Caco-2 (cell line): ENCODE measurements at regions not wholly inside any gene's neighbourhood (a gene's known extent, or its start where the extent isn't known, plus 50 kb on each side); places are given as distances from the start of the nearest gene placed in this dataset.

Experiments
- BruUV-seq: library from RNA; stranded (reverse); fragments of 400-500 nt; replicated peaks from 2 replicates; lab custom pipeline; 2021; lab: Mats Ljungman, UMichigan
- CTCF ChIA-PET: fragments of 300-600 bp; sonication (Branson Sonifier 250); formaldehyde crosslinking; loops from one replicate; lab custom pipeline; 2022; ENCODE audit warnings: antibody characterized with exemption; lab: Charles Lee
- POLR2A ChIA-PET: fragments of 300-600 bp; sonication (Branson Sonifier 250); formaldehyde crosslinking; loops from one replicate; lab custom pipeline; 2022; ENCODE audit warnings: antibody characterized with exemption; lab: Charles Lee
- DNase-seq, 2 experiments: peaks; one replicate each; pipeline versions ENCODE4 v3.0.0 to v3.0.0-alpha.2; 2020 to 2022
- H3K27me3 ChIP-seq: replicated peaks from 2 replicates; pipeline ENCODE4 v1.6.0; 2011; ENCODE audit warnings: low read length; ENCODE audit not compliant: control insufficient read depth, insufficient read depth
- H3K36me3 ChIP-seq: 2 replicates; pipeline ENCODE4 v1.5.1; 2011; ENCODE audit warnings: low read length; ENCODE audit not compliant: control insufficient read depth, insufficient read depth
- H3K4me1 ChIP-seq: fragments of 250-450 bp; sonication (Bioruptor Pico); 2 replicates; pipeline ENCODE4 v1.5.1; 2020; ENCODE audit warnings: mild to moderate bottlenecking
- H3K4me3 ChIP-seq: 2 replicates; pipeline ENCODE4 v1.5.1; 2011; ENCODE audit warnings: low read depth, mild to moderate bottlenecking, control low read depth, low read length
- H3K9me3 ChIP-seq: fragments of 250-450 bp; sonication (Bioruptor Pico); 2 replicates; pipeline ENCODE4 v1.5.1; 2020; ENCODE audit warnings: mild to moderate bottlenecking, moderate library complexity
- H3K27ac Mint-ChIP-seq: one replicate; pipeline ENCODE4 v1.8.0; 2022; ENCODE audit warnings: mixed read lengths; ENCODE audit not compliant: unreplicated experiment
- H3K27me3 Mint-ChIP-seq: one replicate; pipeline ENCODE4 v1.8.0; 2022; ENCODE audit warnings: mixed read lengths; ENCODE audit not compliant: insufficient read depth, unreplicated experiment
- H3K36me3 Mint-ChIP-seq: one replicate; pipeline ENCODE4 v1.8.0; 2022; ENCODE audit warnings: mild to moderate bottlenecking, mixed read lengths; ENCODE audit not compliant: insufficient read depth, unreplicated experiment
- H3K4me1 Mint-ChIP-seq: one replicate; pipeline ENCODE4 v1.8.0; 2022; ENCODE audit warnings: low read depth, mixed read lengths; ENCODE audit not compliant: unreplicated experiment
- H3K4me3 Mint-ChIP-seq: one replicate; pipeline ENCODE4 v1.8.0; 2022; ENCODE audit warnings: mild to moderate bottlenecking, moderate library complexity, mixed read lengths; ENCODE audit not compliant: unreplicated experiment
- H3K9me3 Mint-ChIP-seq: one replicate; pipeline ENCODE4 v1.8.0; 2022; ENCODE audit warnings: mixed read lengths; ENCODE audit not compliant: unreplicated experiment
- intact Hi-C: fragments of 100-400 bp; cut with micrococcal nuclease; formaldehyde crosslinking; loops from one replicate; pipeline ENCODE4 v1.10.0; 2022; ENCODE audit not compliant: unreplicated experiment
- TF ChIP-seq, protein P1 (sequence below), 2 experiments: fragments of 200-600 bp in 1 of 2; IDR thresholded peaks; 1 replicate in 1 of 2; 2 replicates in 1 of 2; pipeline versions ENCODE4 v1.5.1 to v1.8.0; 2011 to 2022; ENCODE audit warnings: antibody characterized with exemption in 1 of 2, control low read depth in 1 of 2, inconsistent platforms in 1 of 2, low read depth in 1 of 2, low read length in 1 of 2, mild to moderate bottlenecking in 1 of 2, moderate library complexity in 1 of 2; ENCODE audit not compliant: insufficient read depth in 1 of 2, severe bottlenecking in 1 of 2, unreplicated experiment in 1 of 2

DNA sequence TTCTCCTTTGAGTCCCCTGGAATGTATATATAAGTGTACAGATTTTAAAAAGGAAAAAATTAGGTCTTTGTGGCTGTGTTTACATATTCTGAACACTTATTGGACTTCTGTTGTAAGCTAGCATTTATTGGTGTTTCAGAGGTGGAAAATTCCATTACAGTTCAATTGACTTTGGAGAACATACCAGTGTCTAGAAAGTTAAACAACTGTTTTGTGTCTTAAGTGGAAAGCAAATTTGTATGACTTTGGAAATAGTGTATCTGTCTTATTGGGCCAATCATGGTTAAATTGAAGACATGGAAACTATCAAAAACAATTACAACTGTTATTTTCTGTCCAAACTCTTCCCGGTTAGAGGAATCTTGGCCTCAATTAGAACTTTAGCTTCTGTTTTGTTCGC lies 265.0 kb upstream of the C2CD4B start:
- no peaks in the 10 kb centered on the region for H3K9me3 Mint-ChIP-seq
- TF ChIP-seq, protein P1, sequence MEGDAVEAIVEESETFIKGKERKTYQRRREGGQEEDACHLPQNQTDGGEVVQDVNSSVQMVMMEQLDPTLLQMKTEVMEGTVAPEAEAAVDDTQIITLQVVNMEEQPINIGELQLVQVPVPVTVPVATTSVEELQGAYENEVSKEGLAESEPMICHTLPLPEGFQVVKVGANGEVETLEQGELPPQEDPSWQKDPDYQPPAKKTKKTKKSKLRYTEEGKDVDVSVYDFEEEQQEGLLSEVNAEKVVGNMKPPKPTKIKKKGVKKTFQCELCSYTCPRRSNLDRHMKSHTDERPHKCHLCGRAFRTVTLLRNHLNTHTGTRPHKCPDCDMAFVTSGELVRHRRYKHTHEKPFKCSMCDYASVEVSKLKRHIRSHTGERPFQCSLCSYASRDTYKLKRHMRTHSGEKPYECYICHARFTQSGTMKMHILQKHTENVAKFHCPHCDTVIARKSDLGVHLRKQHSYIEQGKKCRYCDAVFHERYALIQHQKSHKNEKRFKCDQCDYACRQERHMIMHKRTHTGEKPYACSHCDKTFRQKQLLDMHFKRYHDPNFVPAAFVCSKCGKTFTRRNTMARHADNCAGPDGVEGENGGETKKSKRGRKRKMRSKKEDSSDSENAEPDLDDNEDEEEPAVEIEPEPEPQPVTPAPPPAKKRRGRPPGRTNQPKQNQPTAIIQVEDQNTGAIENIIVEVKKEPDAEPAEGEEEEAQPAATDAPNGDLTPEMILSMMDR (IDR thresholded peaks at IDR 0.05; ENCODE audit: insufficient read depth in 1 of 2, low read depth in 1 of 2, low read length in 1 of 2, severe bottlenecking in 1 of 2, unreplicated experiment in 1 of 2) = no peak
- no peak overlapping the region for H3K4me3 Mint-ChIP-seq
- peaks cover 19% of the 10 kb centered on the region for H3K36me3 Mint-ChIP-seq
- Histone ChIP-seq H3K27me3 (no peaks in the 10 kb centered on the region), H3K36me3 (no peaks in the 10 kb centered on the region; the same call in 1 of the 2 replicates), H3K9me3 (no peaks in the 10 kb centered on the region), H3K4me3 (no peak overlapping the region), H3K4me1 (peaks cover 55% of the 10 kb centered on the region)
- peaks cover 24% of the 10 kb centered on the region for H3K4me1 Mint-ChIP-seq
- intact Hi-C loops = no loop called here
- BruUV-seq = no TSS peak
- no peaks in the 10 kb centered on the region for H3K27me3 Mint-ChIP-seq
- H3K27ac Mint-ChIP-seq = peak overlapping the region; percentile 82
- ChIA-PET CTCF (no interaction called here), POLR2A (no interaction called here)
- DNase-seq = no peak

DNA sequence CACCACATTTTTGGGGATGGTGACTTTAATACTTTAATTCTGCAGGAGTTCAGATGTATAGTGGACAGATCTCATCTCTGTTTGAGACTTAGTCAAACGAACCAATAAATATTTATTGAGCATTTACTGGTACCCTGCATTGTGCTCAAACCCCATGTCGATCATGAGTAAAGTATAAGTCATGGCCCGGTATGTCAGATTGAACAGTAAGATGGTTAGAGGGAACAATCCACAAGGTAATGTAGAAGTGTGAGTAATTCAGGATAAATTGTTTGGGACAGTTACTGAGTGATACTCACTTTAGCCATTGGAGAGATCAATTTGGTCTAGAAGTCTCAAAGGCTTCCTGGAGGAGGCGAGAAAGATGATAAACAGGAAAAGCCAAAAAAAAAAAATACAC lies 265.5 kb upstream of the C2CD4B start:
- no TSS peak for BruUV-seq
- Mint-ChIP-seq H3K27me3 (no peaks in the 10 kb centered on the region), H3K4me1 (peaks cover 24% of the 10 kb centered on the region), H3K27ac (peak overlapping the region; percentile 82), H3K4me3 (peak overlapping the region; percentile 8), H3K36me3 (peaks cover 19% of the 10 kb centered on the region), H3K9me3 (no peaks in the 10 kb centered on the region)
- Histone ChIP-seq H3K4me1 (peaks cover 55% of the 10 kb centered on the region), H3K9me3 (no peaks in the 10 kb centered on the region), H3K4me3 (no peak overlapping the region), H3K36me3 (no peaks in the 10 kb centered on the region; the same call in 1 of the 2 replicates), H3K27me3 (no peaks in the 10 kb centered on the region)
- TF ChIP-seq, protein P1 (IDR thresholded peaks at IDR 0.05; ENCODE audit: insufficient read depth in 1 of 2, low read depth in 1 of 2, low read length in 1 of 2, severe bottlenecking in 1 of 2, unreplicated experiment in 1 of 2) = no peak
- DNase-seq = no peak
- intact Hi-C loops = no loop called here
- POLR2A ChIA-PET = no interaction called here
- CTCF ChIA-PET = no interaction called here

DNA sequence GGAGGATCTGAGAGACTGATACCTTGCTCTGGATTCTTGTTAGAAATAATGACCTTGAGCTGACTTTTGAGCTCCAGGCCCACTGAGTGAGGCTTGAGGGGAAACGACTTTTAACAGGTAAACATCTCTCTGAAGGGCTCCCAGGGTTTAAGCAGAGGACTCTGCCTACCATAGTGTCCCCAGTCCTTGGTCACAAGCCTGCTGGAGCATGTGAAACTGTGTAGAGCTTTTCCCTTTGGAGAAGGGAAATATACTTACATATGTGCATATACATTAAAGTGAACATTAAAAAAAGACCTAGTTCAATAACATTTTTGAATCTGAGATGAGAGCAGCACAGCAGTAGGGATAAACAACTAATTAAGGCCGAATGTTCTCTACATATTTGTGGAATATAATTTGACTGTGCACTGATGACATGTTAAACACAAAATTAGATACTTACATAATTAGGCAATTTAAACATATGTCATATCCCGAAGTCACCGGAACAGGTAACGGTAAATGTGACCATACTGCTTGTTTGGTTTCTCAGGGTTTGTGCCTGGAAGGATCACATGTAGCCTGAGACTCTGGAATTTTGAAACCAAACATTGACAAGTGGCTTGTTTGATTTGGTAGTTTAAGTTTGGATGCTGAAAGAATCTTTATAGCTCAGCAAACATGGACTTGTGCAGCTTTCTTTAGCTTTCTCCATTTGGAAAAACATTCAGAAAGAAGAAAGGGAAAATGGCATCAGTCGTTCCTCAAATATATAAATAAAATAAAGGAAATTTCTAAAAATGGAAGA lies 266.1 kb upstream of the C2CD4B start:
- DNase-seq = peak in 1 of 2 experiments; percentile 42
- Mint-ChIP-seq H3K27ac (peak overlapping the region; percentile 82), H3K4me1 (peaks cover 24% of the 10 kb centered on the region), H3K27me3 (no peaks in the 10 kb centered on the region), H3K9me3 (no peaks in the 10 kb centered on the region), H3K36me3 (peaks cover 24% of the 10 kb centered on the region), H3K4me3 (peak overlapping the region; percentile 8)
- CTCF ChIA-PET = interaction anchor here (0.9 to 1.3 kb wide), 3 partner anchors 15 to 118 kb away, joined by 3 to 5 read pairs (median 3); no protein-coding TSS in a partner anchor
- no TSS peak for BruUV-seq
- no peaks in the 10 kb centered on the region for H3K9me3 ChIP-seq
- TF ChIP-seq, protein P1 (IDR thresholded peaks at IDR 0.05; ENCODE audit: insufficient read depth in 1 of 2, low read depth in 1 of 2, low read length in 1 of 2, severe bottlenecking in 1 of 2, unreplicated experiment in 1 of 2) = no peak
- peaks cover 50% of the 10 kb centered on the region for H3K4me1 ChIP-seq
- POLR2A ChIA-PET = interaction anchor here (0.6 to 1.0 kb wide), 2 partner anchors 39 to 533 kb away, joined by 3 to 4 read pairs; no protein-coding TSS in a partner anchor
- intact Hi-C loops = loop anchor here (1.0 kb wide), 1 partner anchor 40 kb away; no protein-coding TSS in a partner anchor
- no peak overlapping the region for H3K4me3 ChIP-seq
- H3K27me3 ChIP-seq = no peaks in the 10 kb centered on the region
- no peaks in the 10 kb centered on the region; the same call in 1 of the 2 replicates for H3K36me3 ChIP-seq
